SK-N-SH treated with all-trans-retinoic acid at 6 μM for 48 hours (cell line): ENCODE measurements at regions not wholly inside any gene's neighbourhood (a gene's known extent, or its start where the extent isn't known, plus 50 kb on each side); places are given as distances from the start of the nearest gene placed in this dataset.

Source experiments
- ATAC-seq: fragments of 200-7000 bp; cut with Tn5 transposase; 3 replicates; pipeline ENCODE4 v1.9.1; 2020; ENCODE audit warnings: mild to moderate bottlenecking, moderate library complexity
- BACH2 ChIP-seq: fragments of 250-450 bp; sonication (Bioruptor Pico); IDR thresholded peaks from 2 replicates; pipeline ENCODE4 v1.9.0; 2021; ENCODE audit warnings: mild to moderate bottlenecking, borderline replicate concordance
- CREB5 ChIP-seq: fragments of 250-450 bp; sonication (Bioruptor Pico); IDR thresholded peaks from 2 replicates; pipeline ENCODE4 v1.5.1; 2020; ENCODE audit warnings: low read depth, mild to moderate bottlenecking, moderate library complexity
- CSDC2 ChIP-seq: fragments of 250-450 bp; sonication (Bioruptor Pico); IDR thresholded peaks from 2 replicates; pipeline ENCODE4 v1.5.0; 2020; ENCODE audit warnings: mild to moderate bottlenecking, moderate library complexity
- CSRNP3 ChIP-seq: fragments of 250-450 bp; sonication (Bioruptor Pico); IDR thresholded peaks from 2 replicates; pipeline ENCODE4 v1.5.1; 2021; ENCODE audit warnings: mild to moderate bottlenecking, moderate library complexity
- ESRRG ChIP-seq: fragments of 250-450 bp; sonication (Bioruptor Pico); IDR thresholded peaks from 2 replicates; pipeline ENCODE4 v1.6.1; 2021; ENCODE audit warnings: mild to moderate bottlenecking
- GLIS3 ChIP-seq: fragments of 250-450 bp; sonication (Bioruptor Pico); IDR thresholded peaks from 2 replicates; pipeline ENCODE4 v1.5.0; 2020; ENCODE audit warnings: mild to moderate bottlenecking, moderate library complexity
- ISL1 ChIP-seq: fragments of 250-450 bp; sonication (Bioruptor Pico); IDR thresholded peaks from 2 replicates; pipeline ENCODE4 v2.1.2; 2022; ENCODE audit warnings: mild to moderate bottlenecking, moderate library complexity
- OSR1 ChIP-seq: fragments of 250-450 bp; sonication (Bioruptor Pico); IDR thresholded peaks from 2 replicates; pipeline ENCODE4 v1.8.0; 2022; ENCODE audit warnings: moderate library complexity, mild to moderate bottlenecking, inconsistent platforms
- PATZ1 ChIP-seq: fragments of 250-450 bp; sonication (Bioruptor Pico); IDR thresholded peaks from 2 replicates; pipeline ENCODE4 v1.8.0; 2020; ENCODE audit warnings: mild to moderate bottlenecking, moderate library complexity, borderline replicate concordance
- POU6F1 ChIP-seq: fragments of 250-450 bp; sonication (Bioruptor Pico); IDR thresholded peaks from 2 replicates; pipeline ENCODE4 v1.8.0; 2021; ENCODE audit warnings: low read depth, mild to moderate bottlenecking, moderate library complexity, borderline replicate concordance
- PPARA ChIP-seq: fragments of 250-450 bp; sonication (Bioruptor Pico); IDR thresholded peaks from 2 replicates; pipeline ENCODE4 v1.5.0; 2020; ENCODE audit warnings: mild to moderate bottlenecking, borderline replicate concordance
- SNAI2 ChIP-seq: fragments of 250-450 bp; sonication (Bioruptor Pico); IDR thresholded peaks from 2 replicates; pipeline ENCODE4 v1.5.0; 2020; ENCODE audit warnings: mild to moderate bottlenecking, moderate library complexity
- TCF4 ChIP-seq: fragments of 250-450 bp; sonication (Bioruptor Pico); IDR thresholded peaks from 2 replicates; pipeline ENCODE4 v1.8.0; 2021; ENCODE audit warnings: mild to moderate bottlenecking, moderate library complexity, borderline replicate concordance
- TOX ChIP-seq: fragments of 250-450 bp; sonication (Bioruptor Pico); IDR thresholded peaks from 2 replicates; pipeline ENCODE4 v1.8.0; 2021; ENCODE audit warnings: mild to moderate bottlenecking, moderate library complexity, borderline replicate concordance
- TSHZ2 ChIP-seq: fragments of 250-450 bp; sonication (Bioruptor Pico); IDR thresholded peaks from 2 replicates; pipeline ENCODE4 v1.5.0; 2020; ENCODE audit warnings: mild to moderate bottlenecking, moderate library complexity
- ZFP3 ChIP-seq: fragments of 250-450 bp; sonication (Bioruptor Pico); IDR thresholded peaks from 2 replicates; pipeline ENCODE4 v1.5.0; 2020; ENCODE audit warnings: mild to moderate bottlenecking, moderate library complexity
- ZFP30 ChIP-seq: fragments of 450-650 bp; formaldehyde crosslinking; IDR thresholded peaks from 2 replicates; pipeline ENCODE4 v1.5.0; 2022; ENCODE audit warnings: mild to moderate bottlenecking, moderate library complexity
- ZNF565 ChIP-seq: fragments of 450-650 bp; formaldehyde crosslinking; conservative IDR thresholded peaks from 2 replicates; pipeline ENCODE4 v1.5.0; 2020; ENCODE audit warnings: low read depth, mild to moderate bottlenecking, moderate library complexity
- ZNF70 ChIP-seq: fragments of 450-650 bp; formaldehyde crosslinking; IDR thresholded peaks from 2 replicates; pipeline ENCODE4 v1.5.0; 2020; ENCODE audit warnings: mild to moderate bottlenecking, moderate library complexity

- TF ChIP-seq ZFP3 (CRISPR knock-in tag) (no peak), ISL1 (CRISPR knock-in tag) (peak; percentile 62)
- ATAC-seq: no peak
These were observed 255.1 kb upstream of the GPRIN3 start for GRCh38 chr4:89562746-89563145.

- ATAC-seq: no peak
- TF ChIP-seq ZFP30 (CRISPR knock-in tag): no peak
- TF ChIP-seq BACH2 (CRISPR knock-in tag): no peak
- no peak for TF ChIP-seq POU6F1 (CRISPR knock-in tag)
- TF ChIP-seq OSR1 (CRISPR knock-in tag): no peak
These were observed 253.4 kb upstream of the GPRIN3 start for GRCh38 chr4:89561048-89561447.

- ATAC-seq: 0 out of 3 replicates have a peak, but pooled peaks have one; percentile 47
- TF ChIP-seq TOX (CRISPR knock-in tag) (no peak), PPARA (CRISPR knock-in tag) (no peak), ZFP3 (CRISPR knock-in tag) (no peak), GLIS3 (no peak), ESRRG (CRISPR knock-in tag) (no peak), ZNF70 (no peak), SNAI2 (no peak), CSRNP3 (CRISPR knock-in tag) (no peak), POU6F1 (CRISPR knock-in tag) (no peak), ZNF565 (no peak), BACH2 (CRISPR knock-in tag) (no peak), CSDC2 (no peak), ZFP30 (CRISPR knock-in tag) (no peak), TSHZ2 (CRISPR knock-in tag) (no peak), PATZ1 (CRISPR knock-in tag) (no peak), TCF4 (no peak), OSR1 (CRISPR knock-in tag) (no peak), ISL1 (CRISPR knock-in tag) (no peak), CREB5 (CRISPR knock-in tag) (no peak)
These were observed 250.5 kb upstream of the GPRIN3 start for GRCh38 chr4:89558147-89558546.
